WI38 (cell line): ENCODE measurements at regions not wholly inside any gene's neighbourhood (a gene's known extent, or its start where the extent isn't known, plus 50 kb on each side); places are given as distances from the start of the nearest gene placed in this dataset.

Experiments used
- H3K4me3 ChIP-seq: 2 replicates; pipeline ENCODE4 v1.5.1; 2011; ENCODE audit warnings: low read depth, mild to moderate bottlenecking, control low read depth, low read length
- TF ChIP-seq, protein P1 (sequence below): IDR thresholded peaks from 2 replicates; pipeline ENCODE4 v1.5.1; 2012; ENCODE audit warnings: low read depth, mild to moderate bottlenecking, control low read depth, low read length

DNA sequence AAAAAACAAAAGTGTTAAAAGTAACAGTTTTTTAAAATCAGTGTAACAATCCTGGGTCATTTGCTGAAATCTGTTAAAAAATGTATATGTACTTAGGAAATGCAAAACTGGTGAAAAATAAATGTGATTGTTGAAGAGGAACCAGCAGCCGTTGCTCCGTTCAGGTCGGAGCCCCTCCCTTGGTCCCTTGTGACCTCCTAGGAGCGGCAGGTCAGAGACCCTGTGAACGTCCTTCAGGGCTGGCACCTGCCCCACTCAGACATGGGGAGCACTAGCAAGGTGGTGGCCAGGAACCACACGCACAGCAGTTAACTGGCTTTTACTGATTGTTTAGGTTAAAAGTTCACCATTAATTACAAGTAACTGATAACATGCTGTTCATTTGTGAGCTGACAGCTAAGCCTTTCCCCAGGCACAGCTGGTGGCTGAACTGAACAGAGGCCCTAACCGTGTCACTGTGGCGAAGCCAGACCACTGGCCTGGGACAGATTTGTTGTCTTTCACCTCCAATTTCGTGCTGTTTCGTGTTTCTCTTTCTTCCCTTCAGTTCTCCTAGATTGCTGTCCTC is 159.2 kb upstream of the ALKAL2 start:
- H3K4me3 ChIP-seq = no peak overlapping the region
- TF ChIP-seq, protein P1, sequence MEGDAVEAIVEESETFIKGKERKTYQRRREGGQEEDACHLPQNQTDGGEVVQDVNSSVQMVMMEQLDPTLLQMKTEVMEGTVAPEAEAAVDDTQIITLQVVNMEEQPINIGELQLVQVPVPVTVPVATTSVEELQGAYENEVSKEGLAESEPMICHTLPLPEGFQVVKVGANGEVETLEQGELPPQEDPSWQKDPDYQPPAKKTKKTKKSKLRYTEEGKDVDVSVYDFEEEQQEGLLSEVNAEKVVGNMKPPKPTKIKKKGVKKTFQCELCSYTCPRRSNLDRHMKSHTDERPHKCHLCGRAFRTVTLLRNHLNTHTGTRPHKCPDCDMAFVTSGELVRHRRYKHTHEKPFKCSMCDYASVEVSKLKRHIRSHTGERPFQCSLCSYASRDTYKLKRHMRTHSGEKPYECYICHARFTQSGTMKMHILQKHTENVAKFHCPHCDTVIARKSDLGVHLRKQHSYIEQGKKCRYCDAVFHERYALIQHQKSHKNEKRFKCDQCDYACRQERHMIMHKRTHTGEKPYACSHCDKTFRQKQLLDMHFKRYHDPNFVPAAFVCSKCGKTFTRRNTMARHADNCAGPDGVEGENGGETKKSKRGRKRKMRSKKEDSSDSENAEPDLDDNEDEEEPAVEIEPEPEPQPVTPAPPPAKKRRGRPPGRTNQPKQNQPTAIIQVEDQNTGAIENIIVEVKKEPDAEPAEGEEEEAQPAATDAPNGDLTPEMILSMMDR = no peak

DNA sequence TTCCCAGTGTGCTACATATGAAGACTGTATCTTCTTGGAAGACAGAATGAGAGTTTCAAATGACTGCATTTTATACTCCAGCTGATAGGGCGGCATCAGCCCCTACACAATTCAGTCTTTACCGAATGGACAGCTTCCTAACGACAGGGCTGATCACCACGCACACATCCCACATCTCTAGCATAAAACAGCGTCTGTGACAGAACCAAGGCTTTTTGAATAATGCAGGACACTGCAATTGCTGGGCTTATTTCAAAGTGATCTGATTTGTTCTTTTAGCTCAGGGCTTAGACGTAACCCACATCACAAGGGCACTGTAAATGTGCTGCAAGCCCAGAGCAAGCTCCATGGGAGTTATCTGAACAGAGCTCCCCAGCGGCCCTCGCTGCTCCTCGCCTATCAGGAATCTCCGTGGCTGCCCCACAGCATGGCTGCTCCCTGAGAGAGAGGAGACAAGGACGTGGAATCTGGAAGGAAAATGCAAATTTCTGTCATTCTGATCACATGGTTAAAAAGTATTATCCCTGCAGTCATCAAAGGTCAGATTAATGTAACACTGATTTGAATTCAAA is 158.5 kb upstream of the ALKAL2 start:
- H3K4me3 ChIP-seq = no peak overlapping the region
- TF ChIP-seq, protein P1 = no peak

DNA sequence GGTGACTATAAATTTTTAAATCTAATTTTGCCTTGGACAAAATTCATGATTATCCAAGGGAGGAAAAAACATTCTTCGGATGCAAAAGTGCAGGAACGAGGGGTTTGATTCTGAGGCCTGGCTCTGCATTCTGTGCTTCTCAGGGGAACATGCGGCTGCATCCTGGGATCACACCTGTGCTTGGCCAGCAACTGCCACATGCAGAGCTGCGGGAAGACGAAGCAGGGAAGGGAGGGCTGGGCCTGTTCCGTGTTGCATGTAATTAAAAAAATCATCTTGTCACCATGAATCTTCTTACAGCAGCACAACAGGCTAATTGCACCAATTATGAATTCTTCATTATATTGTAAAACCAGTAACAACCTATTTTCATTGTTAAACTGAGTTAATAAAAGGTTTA is 158.0 kb upstream of the ALKAL2 start:
- no peak overlapping the region for H3K4me3 ChIP-seq
- TF ChIP-seq, protein P1 = no peak

DNA sequence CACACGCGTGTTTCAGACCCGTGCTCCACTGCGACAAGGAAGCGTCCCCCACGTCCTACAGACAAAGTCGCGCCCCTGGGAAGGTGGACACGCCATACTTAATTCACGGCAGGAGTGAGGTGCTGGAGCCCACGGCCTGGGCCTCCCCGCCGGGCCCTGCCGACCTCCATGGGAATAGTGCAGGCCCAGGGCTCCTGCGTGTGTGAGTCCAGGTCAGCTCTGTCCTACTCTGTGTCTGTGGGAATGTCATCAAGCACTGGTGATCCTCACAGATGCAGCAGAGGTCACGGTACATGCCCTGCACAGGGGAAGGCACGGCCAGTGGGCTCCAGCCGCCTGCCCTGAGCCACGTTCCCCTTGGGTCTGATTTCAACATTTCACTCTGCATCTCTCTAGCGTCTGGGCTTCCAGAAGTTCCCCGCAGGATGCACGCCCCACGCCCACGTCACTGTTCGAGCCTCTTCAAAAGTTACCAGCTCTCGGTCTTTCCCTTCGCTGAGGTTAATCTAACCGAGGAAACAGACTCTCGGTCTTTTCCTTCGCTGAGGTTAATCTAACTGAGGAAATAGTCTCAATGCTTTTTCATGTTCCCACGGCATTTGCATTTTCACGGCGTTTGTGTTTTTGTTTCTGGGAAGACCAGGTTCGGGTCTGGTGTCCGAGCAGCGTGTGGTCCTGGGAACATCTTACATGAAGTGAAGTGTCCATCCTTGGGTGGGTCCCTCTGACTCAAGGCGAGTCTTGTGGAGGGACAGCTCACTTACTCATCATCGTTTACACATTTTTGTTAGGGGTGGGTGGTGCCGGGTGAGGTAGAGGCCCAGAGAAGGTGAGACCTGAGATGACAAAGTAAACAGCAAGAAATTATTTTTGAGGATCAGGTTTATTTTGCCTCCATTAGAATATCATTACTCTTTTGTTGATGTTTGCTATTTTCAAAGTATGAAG is 157.3 kb upstream of the ALKAL2 start:
- TF ChIP-seq, protein P1 = no peak
- no peak overlapping the region for H3K4me3 ChIP-seq

DNA sequence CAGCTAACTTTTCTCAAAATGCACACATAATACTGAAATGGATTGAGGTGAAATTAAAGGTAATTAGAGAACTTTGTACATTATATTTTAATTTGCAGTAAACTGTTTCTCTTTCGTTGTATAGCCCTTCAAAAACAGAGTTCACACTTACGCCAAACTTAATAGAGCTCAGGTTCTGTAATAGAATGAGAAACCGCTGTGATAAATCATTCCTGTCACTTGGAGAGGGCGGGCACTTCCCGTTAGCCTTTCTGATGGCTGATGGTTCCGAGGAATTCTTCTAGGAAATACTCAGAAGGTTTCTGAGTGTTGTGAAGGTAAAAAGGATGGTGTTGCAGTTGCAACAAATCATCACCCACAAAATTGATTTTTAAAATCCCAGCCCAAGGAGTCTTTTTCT is 155.8 kb upstream of the ALKAL2 start:
- no peak overlapping the region for H3K4me3 ChIP-seq
- TF ChIP-seq, protein P1 = no peak

DNA sequence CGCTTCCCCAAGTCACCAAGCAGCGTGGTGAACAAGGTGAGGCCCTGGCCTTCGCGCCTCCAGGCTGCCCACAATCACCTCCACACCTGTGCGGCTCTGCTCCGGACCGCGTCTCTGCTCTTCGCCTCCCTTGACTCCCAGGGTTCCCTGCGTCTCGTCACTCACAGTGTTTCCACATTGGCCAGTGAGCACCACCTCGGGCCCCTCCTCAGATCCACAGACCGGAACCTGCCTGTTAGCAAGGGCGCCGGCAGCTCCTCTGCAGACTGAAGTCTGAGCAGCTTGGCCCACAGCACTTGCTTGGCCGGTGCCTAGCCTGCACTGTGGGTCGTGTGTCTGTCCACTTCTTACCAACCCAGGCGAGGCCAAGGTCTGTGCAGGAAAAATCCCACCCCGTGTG is 155.3 kb upstream of the ALKAL2 start:
- no peak overlapping the region for H3K4me3 ChIP-seq
- TF ChIP-seq, protein P1 = no peak
